ENCODE measurements at regions not wholly inside any gene's neighbourhood (a gene's known extent, or its start where the extent isn't known, plus 50 kb on each side); places are given as distances from the start of the nearest gene placed in this dataset.

- TF ChIP-seq SIN3A (IDR thresholded peaks at IDR 0.05; ENCODE audit: borderline replicate concordance, insufficient read depth, low read length) (no peak), FOXP2 (optimal IDR thresholded peaks at IDR 0.05; ENCODE audit: borderline replicate concordance, extremely low read depth, extremely low read length, insufficient read depth) (no peak), REST (IDR thresholded peaks at IDR 0.05; ENCODE audit: insufficient read depth in 1 of 2, low read depth in 2 of 2, low read length in 2 of 2) (no peak), TAF1 (IDR thresholded peaks at IDR 0.05; ENCODE audit: borderline replicate concordance, insufficient read depth, low read length) (no peak), POLR2AphosphoS5 (IDR thresholded peaks at IDR 0.05; ENCODE audit: low read depth, low read length) (no peak)
Measured at GRCh38 chr10:113360870-113361269, 192.0 kb upstream of the HABP2 start.

GRCh38 chr10:113362645-113363091 lies 190.2 kb upstream of the HABP2 start:
- TF ChIP-seq FOXP2 (optimal IDR thresholded peaks at IDR 0.05; ENCODE audit: borderline replicate concordance, extremely low read depth, extremely low read length, insufficient read depth) (no peak), REST (IDR thresholded peaks at IDR 0.05; ENCODE audit: insufficient read depth in 1 of 2, low read depth in 2 of 2, low read length in 2 of 2) (no peak)

- no peak for TF ChIP-seq TAF1 (IDR thresholded peaks at IDR 0.05; ENCODE audit: borderline replicate concordance, insufficient read depth, low read length)
- no peak for TF ChIP-seq FOXP2 (optimal IDR thresholded peaks at IDR 0.05; ENCODE audit: borderline replicate concordance, extremely low read depth, extremely low read length, insufficient read depth)
- no peak for TF ChIP-seq POLR2AphosphoS5 (IDR thresholded peaks at IDR 0.05; ENCODE audit: low read depth, low read length)
- TF ChIP-seq SIN3A (IDR thresholded peaks at IDR 0.05; ENCODE audit: borderline replicate concordance, insufficient read depth, low read length) = no peak
- TF ChIP-seq REST (IDR thresholded peaks at IDR 0.05; ENCODE audit: insufficient read depth in 1 of 2, low read depth in 2 of 2, low read length in 2 of 2) = no peak
Measured at GRCh38 chr10:113364227-113364626, 188.6 kb upstream of the HABP2 start.

- TF ChIP-seq REST (IDR thresholded peaks at IDR 0.05; ENCODE audit: insufficient read depth in 1 of 2, low read depth in 2 of 2, low read length in 2 of 2) = no peak
- TF ChIP-seq POLR2AphosphoS5 (IDR thresholded peaks at IDR 0.05; ENCODE audit: low read depth, low read length) = no peak
- TF ChIP-seq TAF1 (IDR thresholded peaks at IDR 0.05; ENCODE audit: borderline replicate concordance, insufficient read depth, low read length) = no peak
- TF ChIP-seq FOXP2 (optimal IDR thresholded peaks at IDR 0.05; ENCODE audit: borderline replicate concordance, extremely low read depth, extremely low read length, insufficient read depth) = no peak
- no peak for TF ChIP-seq SIN3A (IDR thresholded peaks at IDR 0.05; ENCODE audit: borderline replicate concordance, insufficient read depth, low read length)
Measured at GRCh38 chr10:113368666-113369364, 184.0 kb upstream of the HABP2 start.

- TF ChIP-seq POLR2AphosphoS5 (IDR thresholded peaks at IDR 0.05; ENCODE audit: low read depth, low read length) (no peak), SIN3A (IDR thresholded peaks at IDR 0.05; ENCODE audit: borderline replicate concordance, insufficient read depth, low read length) (no peak), TAF1 (IDR thresholded peaks at IDR 0.05; ENCODE audit: borderline replicate concordance, insufficient read depth, low read length) (no peak), FOXP2 (optimal IDR thresholded peaks at IDR 0.05; ENCODE audit: borderline replicate concordance, extremely low read depth, extremely low read length, insufficient read depth) (no peak), REST (IDR thresholded peaks at IDR 0.05; ENCODE audit: insufficient read depth in 1 of 2, low read depth in 2 of 2, low read length in 2 of 2) (no peak)
Measured at GRCh38 chr10:113369365-113369694, 183.5 kb upstream of the HABP2 start.

All from PFSK-1 (cell line).